ENCODE measurements at regions not wholly inside any gene's neighbourhood (a gene's known extent, or its start where the extent isn't known, plus 50 kb on each side); places are given as distances from the start of the nearest gene placed in this dataset.

DNA sequence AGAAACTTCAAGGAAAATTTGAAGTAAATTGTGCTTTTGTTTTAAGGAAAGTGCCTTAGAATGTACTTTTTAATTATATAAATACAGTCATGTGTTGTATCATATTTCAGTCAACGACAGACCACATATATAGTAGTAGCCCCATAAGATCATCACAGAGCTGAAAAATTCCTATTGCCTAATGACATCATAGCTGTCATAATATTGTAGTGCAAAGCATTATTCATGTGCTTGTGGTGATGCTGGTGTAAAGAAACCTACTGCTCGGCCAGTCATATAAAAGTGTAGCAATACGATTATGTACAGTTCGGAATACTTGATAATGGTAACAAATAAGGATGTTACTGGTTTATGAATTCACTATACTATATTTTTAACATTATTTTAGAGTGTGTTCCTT is 198.9 kb upstream of the SLC16A7 start:
- TF ChIP-seq, protein P1, sequence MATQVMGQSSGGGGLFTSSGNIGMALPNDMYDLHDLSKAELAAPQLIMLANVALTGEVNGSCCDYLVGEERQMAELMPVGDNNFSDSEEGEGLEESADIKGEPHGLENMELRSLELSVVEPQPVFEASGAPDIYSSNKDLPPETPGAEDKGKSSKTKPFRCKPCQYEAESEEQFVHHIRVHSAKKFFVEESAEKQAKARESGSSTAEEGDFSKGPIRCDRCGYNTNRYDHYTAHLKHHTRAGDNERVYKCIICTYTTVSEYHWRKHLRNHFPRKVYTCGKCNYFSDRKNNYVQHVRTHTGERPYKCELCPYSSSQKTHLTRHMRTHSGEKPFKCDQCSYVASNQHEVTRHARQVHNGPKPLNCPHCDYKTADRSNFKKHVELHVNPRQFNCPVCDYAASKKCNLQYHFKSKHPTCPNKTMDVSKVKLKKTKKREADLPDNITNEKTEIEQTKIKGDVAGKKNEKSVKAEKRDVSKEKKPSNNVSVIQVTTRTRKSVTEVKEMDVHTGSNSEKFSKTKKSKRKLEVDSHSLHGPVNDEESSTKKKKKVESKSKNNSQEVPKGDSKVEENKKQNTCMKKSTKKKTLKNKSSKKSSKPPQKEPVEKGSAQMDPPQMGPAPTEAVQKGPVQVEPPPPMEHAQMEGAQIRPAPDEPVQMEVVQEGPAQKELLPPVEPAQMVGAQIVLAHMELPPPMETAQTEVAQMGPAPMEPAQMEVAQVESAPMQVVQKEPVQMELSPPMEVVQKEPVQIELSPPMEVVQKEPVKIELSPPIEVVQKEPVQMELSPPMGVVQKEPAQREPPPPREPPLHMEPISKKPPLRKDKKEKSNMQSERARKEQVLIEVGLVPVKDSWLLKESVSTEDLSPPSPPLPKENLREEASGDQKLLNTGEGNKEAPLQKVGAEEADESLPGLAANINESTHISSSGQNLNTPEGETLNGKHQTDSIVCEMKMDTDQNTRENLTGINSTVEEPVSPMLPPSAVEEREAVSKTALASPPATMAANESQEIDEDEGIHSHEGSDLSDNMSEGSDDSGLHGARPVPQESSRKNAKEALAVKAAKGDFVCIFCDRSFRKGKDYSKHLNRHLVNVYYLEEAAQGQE (IDR thresholded peaks at IDR 0.05; ENCODE audit: low read depth): no peak
- TF ChIP-seq EP300 (IDR thresholded peaks at IDR 0.05; ENCODE audit: borderline replicate concordance) (no peak), ZBTB7A (IDR thresholded peaks at IDR 0.05; ENCODE audit: low read depth) (no peak), RAD21 (IDR thresholded peaks at IDR 0.05; ENCODE audit: low read depth) (no peak), TEAD4 (IDR thresholded peaks at IDR 0.05) (no peak), TAF1 (IDR thresholded peaks at IDR 0.05; ENCODE audit: low read depth) (no peak), NFIC (IDR thresholded peaks at IDR 0.05) (no peak), YY1 (IDR thresholded peaks at IDR 0.05; ENCODE audit: low read depth) (no peak), MAX (IDR thresholded peaks at IDR 0.05) (no peak), TCF12 (IDR thresholded peaks at IDR 0.05; ENCODE audit: low read depth) (no peak), FOXM1 (IDR thresholded peaks at IDR 0.05; ENCODE audit: borderline replicate concordance, low read depth) (no peak), EGR1 (IDR thresholded peaks at IDR 0.05) (no peak)
